Ectodermal cell (in vitro differentiated cells): ENCODE measurements at regions not wholly inside any gene's neighbourhood (a gene's known extent, or its start where the extent isn't known, plus 50 kb on each side); places are given as distances from the start of the nearest gene placed in this dataset.
"Not testable (repeated sequence)": the region's sequence is repeated elsewhere in the genome, so short reads cannot be mapped to it uniquely, and the experiment has no call there.

Source experiments
- H3K27ac ChIP-seq: 2 replicates; pipeline ENCODE4 v1.7.0; 2013; ENCODE audit warnings: mild to moderate bottlenecking, low read depth, low read length; ENCODE audit not compliant: insufficient read depth, poor library complexity, severe bottlenecking
- H3K27me3 ChIP-seq: 2 replicates; pipeline ENCODE4 v1.7.0; 2013; ENCODE audit warnings: mild to moderate bottlenecking, low read length; ENCODE audit not compliant: insufficient read depth, control insufficient read depth, poor library complexity, severe bottlenecking
- H3K36me3 ChIP-seq: one replicate; pipeline ENCODE4 v1.7.0; 2013; ENCODE audit warnings: low read length; ENCODE audit not compliant: control insufficient read depth, insufficient read depth
- H3K4me1 ChIP-seq: one replicate; pipeline ENCODE4 v1.7.0; 2013; ENCODE audit warnings: low read length; ENCODE audit not compliant: control insufficient read depth, insufficient read depth
- H3K4me3 ChIP-seq: 2 replicates; pipeline ENCODE4 v1.7.0; 2013; ENCODE audit warnings: low read depth, low read length, control low read depth; ENCODE audit not compliant: insufficient read depth
- H3K9me3 ChIP-seq: 2 replicates; pipeline ENCODE4 v1.7.0; 2013; ENCODE audit warnings: mild to moderate bottlenecking, low read length, moderate library complexity; ENCODE audit not compliant: control insufficient read depth
- WGBS, 2 experiments: methylation state at CpG; one replicate each; pipeline ENCODE4 v1.1.7; 2013; ENCODE audit warnings: missing lambda C conversion rate in 2 of 2; 5-methylcytosine and 5-hydroxymethylcytosine counted together

- H3K36me3 ChIP-seq, result no peaks in the 10 kb centered on the region
- no peaks in the 10 kb centered on the region for H3K27me3 ChIP-seq
- H3K4me3 ChIP-seq, result no peak overlapping the region
- no peaks in the 10 kb centered on the region for H3K9me3 ChIP-seq
- WGBS, 2 experiments, result 88 to 94% methylated on average over 2 of the region's 2 CpGs
- no peaks in the 10 kb centered on the region for H3K4me1 ChIP-seq
- H3K27ac ChIP-seq, result no peak overlapping the region
Observed at GRCh38 chr4:188661502-188661901, 522.3 kb downstream of the TRIML1 start.

- H3K9me3 ChIP-seq, result no peaks in the 10 kb centered on the region
- no peaks in the 10 kb centered on the region for H3K27me3 ChIP-seq
- H3K27ac ChIP-seq, result no peak overlapping the region
- WGBS, 2 experiments, result 84 to 85% methylated on average over 9 of the region's 9 CpGs
- H3K36me3 ChIP-seq, result no peaks in the 10 kb centered on the region
- H3K4me3 ChIP-seq, result no peak overlapping the region
- H3K4me1 ChIP-seq, result no peaks in the 10 kb centered on the region
Observed at GRCh38 chr4:188663369-188663768, 524.1 kb downstream of the TRIML1 start.

- H3K4me1 ChIP-seq, result no peaks in the 10 kb centered on the region
- H3K27me3 ChIP-seq, result no peaks in the 10 kb centered on the region
- H3K36me3 ChIP-seq, result no peaks in the 10 kb centered on the region
- 71 to 73% methylated on average over 13 of the region's 13 CpGs for WGBS, 2 experiments
- H3K27ac ChIP-seq, result no peak overlapping the region
- H3K4me3 ChIP-seq, result no peak overlapping the region
- H3K9me3 ChIP-seq, result no peaks in the 10 kb centered on the region
Observed at GRCh38 chr4:188665491-188666457, 526.5 kb downstream of the TRIML1 start.

GRCh38 chr4:188678691-188679090, 539.5 kb downstream of the TRIML1 start:
- 92 to 100% methylated on average over 3 of the region's 3 CpGs for WGBS, 2 experiments
- not testable (repeated sequence) for H3K27ac ChIP-seq, H3K4me1 ChIP-seq, H3K9me3 ChIP-seq, H3K27me3 ChIP-seq, H3K4me3 ChIP-seq, H3K36me3 ChIP-seq

GRCh38 chr4:188680004-188680666, 540.9 kb downstream of the TRIML1 start:
- no peak overlapping the region for H3K4me3 ChIP-seq
- no peaks in the 10 kb centered on the region for H3K4me1 ChIP-seq
- H3K27me3 ChIP-seq, result no peaks in the 10 kb centered on the region
- H3K27ac ChIP-seq, result no peak overlapping the region
- H3K9me3 ChIP-seq, result no peaks in the 10 kb centered on the region
- H3K36me3 ChIP-seq, result no peaks in the 10 kb centered on the region
- WGBS, 2 experiments, result 68 to 74% methylated on average over 12 of the region's 12 CpGs

GRCh38 chr4:188680667-188681063, 541.4 kb downstream of the TRIML1 start:
- Histone ChIP-seq H3K9me3 (no peaks in the 10 kb centered on the region), H3K4me1 (no peaks in the 10 kb centered on the region), H3K27ac (no peak overlapping the region), H3K4me3 (no peak overlapping the region), H3K27me3 (no peaks in the 10 kb centered on the region), H3K36me3 (no peaks in the 10 kb centered on the region)
- WGBS, 2 experiments, result 93 to 95% methylated on average over 14 of the region's 14 CpGs

- 89 to 92% methylated on average over 2 of the region's 2 CpGs for WGBS, 2 experiments
- no peaks in the 10 kb centered on the region for H3K36me3 ChIP-seq
Observed at GRCh38 chr4:188682321-188682720, 543.1 kb downstream of the TRIML1 start.

GRCh38 chr4:188683571-188683970, 544.3 kb downstream of the TRIML1 start:
- H3K27me3 ChIP-seq, result no peaks in the 10 kb centered on the region
- no peaks in the 10 kb centered on the region for H3K4me1 ChIP-seq
- H3K9me3 ChIP-seq, result no peaks in the 10 kb centered on the region
- H3K27ac ChIP-seq, result no peak overlapping the region
- H3K4me3 ChIP-seq, result no peak overlapping the region
- no peaks in the 10 kb centered on the region for H3K36me3 ChIP-seq
- 87 to 93% methylated on average over 2 of the region's 2 CpGs for WGBS, 2 experiments

More at GRCh38 chr4:188682321-188682720, 543.1 kb downstream of the TRIML1 start:
- Histone ChIP-seq H3K27me3 (no peaks in the 10 kb centered on the region), H3K4me1 (no peaks in the 10 kb centered on the region), H3K27ac (no peak overlapping the region), H3K9me3 (no peaks in the 10 kb centered on the region), H3K4me3 (no peak overlapping the region)

- no peak overlapping the region for H3K27ac ChIP-seq
- H3K9me3 ChIP-seq, result no peaks in the 10 kb centered on the region
- WGBS, 2 experiments, result 78 to 100% methylated on average over 1 of the region's 2 CpGs
- no peaks in the 10 kb centered on the region for H3K4me1 ChIP-seq
- no peak overlapping the region for H3K4me3 ChIP-seq
- H3K27me3 ChIP-seq, result no peaks in the 10 kb centered on the region
- H3K36me3 ChIP-seq, result no peaks in the 10 kb centered on the region
Observed at GRCh38 chr4:188688956-188689355, 549.7 kb downstream of the TRIML1 start.

- no peaks in the 10 kb centered on the region for H3K36me3 ChIP-seq
- no peak overlapping the region for H3K27ac ChIP-seq
- H3K9me3 ChIP-seq, result no peaks in the 10 kb centered on the region
- 91 to 92% methylated on average over 2 to 3 of the region's 4 CpGs for WGBS, 2 experiments
- no peaks in the 10 kb centered on the region for H3K27me3 ChIP-seq
- H3K4me3 ChIP-seq, result no peak overlapping the region
- no peaks in the 10 kb centered on the region for H3K4me1 ChIP-seq
Observed at GRCh38 chr4:188691811-188692210, 552.6 kb downstream of the TRIML1 start.
